LNCaP clone FGC (cell line): ENCODE measurements at regions not wholly inside any gene's neighbourhood (a gene's known extent, or its start where the extent isn't known, plus 50 kb on each side); places are given as distances from the start of the nearest gene placed in this dataset.

Source experiments
- DNase-seq: peaks from one replicate; pipeline ENCODE4 v3.0.0-alpha.2; 2011; ENCODE audit warnings: low read depth
- H3K4me3 ChIP-seq: 2 replicates; pipeline ENCODE4 v1.5.1; 2011; ENCODE audit warnings: mild to moderate bottlenecking, low read depth, low read length, control low read depth
- TF ChIP-seq, protein P1 (sequence below): IDR thresholded peaks from 2 replicates; pipeline ENCODE4 v1.5.1; 2012; ENCODE audit warnings: mild to moderate bottlenecking; ENCODE audit not compliant: control insufficient read depth, insufficient read depth; ENCODE audit errors: extremely low read depth

DNA sequence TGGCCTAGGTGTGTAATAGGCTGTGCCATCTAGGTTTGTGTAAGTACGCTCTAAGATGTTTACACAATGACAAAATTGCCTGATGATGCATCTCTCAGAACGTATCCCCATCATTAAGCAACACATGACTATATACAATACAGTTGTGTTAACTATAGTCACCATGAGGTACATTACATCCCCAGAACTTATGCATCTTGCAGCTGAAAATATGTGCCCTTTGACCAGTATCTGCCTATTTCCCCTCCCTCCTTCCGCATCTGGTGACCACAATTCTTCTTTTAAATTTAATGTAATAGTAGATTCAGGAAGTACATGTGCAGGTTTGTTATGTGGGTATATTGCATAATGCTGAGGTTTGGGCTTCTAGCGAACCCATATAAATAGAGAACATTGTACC lies 239.8 kb upstream of the IL1RAPL1 start:
- TF ChIP-seq, protein P1, sequence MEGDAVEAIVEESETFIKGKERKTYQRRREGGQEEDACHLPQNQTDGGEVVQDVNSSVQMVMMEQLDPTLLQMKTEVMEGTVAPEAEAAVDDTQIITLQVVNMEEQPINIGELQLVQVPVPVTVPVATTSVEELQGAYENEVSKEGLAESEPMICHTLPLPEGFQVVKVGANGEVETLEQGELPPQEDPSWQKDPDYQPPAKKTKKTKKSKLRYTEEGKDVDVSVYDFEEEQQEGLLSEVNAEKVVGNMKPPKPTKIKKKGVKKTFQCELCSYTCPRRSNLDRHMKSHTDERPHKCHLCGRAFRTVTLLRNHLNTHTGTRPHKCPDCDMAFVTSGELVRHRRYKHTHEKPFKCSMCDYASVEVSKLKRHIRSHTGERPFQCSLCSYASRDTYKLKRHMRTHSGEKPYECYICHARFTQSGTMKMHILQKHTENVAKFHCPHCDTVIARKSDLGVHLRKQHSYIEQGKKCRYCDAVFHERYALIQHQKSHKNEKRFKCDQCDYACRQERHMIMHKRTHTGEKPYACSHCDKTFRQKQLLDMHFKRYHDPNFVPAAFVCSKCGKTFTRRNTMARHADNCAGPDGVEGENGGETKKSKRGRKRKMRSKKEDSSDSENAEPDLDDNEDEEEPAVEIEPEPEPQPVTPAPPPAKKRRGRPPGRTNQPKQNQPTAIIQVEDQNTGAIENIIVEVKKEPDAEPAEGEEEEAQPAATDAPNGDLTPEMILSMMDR, result no peak
- no peak overlapping the region for H3K4me3 ChIP-seq
- no peak for DNase-seq

DNA sequence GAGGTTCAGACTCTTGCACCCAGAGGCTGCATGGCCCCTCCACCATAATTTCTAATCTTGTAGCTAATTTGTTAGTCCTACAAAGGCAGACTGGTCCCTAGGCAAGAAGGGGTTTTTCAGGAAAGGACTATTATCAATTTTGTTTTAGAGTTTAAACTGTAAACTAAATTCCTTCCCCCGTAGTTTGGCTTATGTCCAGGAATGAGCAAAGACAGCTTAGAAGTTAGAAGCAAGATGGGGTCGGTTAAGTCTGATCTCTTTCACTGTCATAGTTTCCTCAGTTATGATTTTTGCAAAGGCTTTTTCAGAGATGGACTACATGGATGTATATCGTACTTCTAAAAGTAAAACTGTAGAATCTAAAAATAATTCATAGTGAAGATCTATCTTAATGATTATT lies 258.1 kb upstream of the IL1RAPL1 start:
- TF ChIP-seq, protein P1, result no peak
- DNase-seq, result no peak
- H3K4me3 ChIP-seq, result no peak overlapping the region

DNA sequence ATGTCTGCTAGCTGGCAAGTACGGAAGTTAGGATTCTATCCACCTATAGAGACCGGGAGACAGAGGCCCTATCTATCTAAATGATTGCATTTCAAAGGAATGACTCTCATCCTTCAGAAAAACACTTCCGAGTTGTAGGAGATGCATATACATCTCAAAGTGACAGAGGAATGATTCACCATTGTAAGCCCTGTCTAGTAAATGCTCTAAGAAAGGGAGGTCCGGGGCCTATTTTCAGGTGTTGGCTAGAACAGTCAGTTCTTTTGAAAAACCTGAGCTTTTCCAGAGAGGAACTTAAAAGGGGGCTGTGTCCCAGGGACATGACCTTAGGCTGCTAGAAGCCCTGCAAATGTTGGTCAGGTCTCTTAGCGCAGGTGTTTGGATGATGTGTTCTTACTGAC lies 262.9 kb upstream of the IL1RAPL1 start:
- no peak overlapping the region for H3K4me3 ChIP-seq
- DNase-seq, result no peak
- TF ChIP-seq, protein P1, result no peak

DNA sequence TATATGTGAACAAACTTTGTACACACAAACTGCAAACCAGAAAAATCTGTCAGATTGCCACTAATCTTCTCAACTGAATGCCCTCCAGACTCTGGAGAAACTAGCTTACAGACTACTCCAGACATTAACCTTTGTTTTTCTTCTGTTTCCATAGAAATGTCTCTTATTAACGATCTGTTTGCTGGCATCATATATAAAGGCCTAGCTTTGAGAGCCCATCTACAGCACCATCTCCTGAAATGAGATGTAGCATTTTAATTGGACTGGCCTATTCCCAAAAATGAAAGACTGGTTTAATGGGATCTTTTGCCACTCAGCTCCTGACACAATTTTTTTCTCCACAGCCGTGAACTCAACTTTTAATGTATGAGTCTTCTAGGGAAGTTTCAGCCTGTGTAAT lies 266.0 kb upstream of the IL1RAPL1 start:
- DNase-seq, result no peak
- H3K4me3 ChIP-seq, result no peak overlapping the region
- TF ChIP-seq, protein P1, result no peak

DNA sequence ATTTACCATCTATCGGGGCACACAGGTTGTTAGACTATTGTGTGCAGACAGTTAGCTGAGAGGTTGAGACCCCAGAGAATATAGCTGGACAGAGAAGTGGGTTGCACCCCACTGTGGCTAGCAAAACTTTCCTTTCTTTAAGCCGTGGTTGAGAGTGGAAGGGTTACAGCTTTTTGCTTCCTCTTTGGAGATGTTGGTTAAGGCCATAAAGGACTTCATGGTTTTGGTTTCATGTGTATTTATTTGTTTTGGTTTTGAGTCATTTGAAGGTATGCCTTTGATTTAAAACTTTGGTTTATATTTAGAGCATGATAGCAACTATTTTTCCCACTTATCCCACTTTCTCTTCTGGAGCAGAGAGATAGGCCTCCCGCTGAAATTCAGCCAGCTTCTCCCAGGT lies 274.3 kb upstream of the IL1RAPL1 start:
- TF ChIP-seq, protein P1, result no peak
- no peak for DNase-seq
- no peak overlapping the region for H3K4me3 ChIP-seq

DNA sequence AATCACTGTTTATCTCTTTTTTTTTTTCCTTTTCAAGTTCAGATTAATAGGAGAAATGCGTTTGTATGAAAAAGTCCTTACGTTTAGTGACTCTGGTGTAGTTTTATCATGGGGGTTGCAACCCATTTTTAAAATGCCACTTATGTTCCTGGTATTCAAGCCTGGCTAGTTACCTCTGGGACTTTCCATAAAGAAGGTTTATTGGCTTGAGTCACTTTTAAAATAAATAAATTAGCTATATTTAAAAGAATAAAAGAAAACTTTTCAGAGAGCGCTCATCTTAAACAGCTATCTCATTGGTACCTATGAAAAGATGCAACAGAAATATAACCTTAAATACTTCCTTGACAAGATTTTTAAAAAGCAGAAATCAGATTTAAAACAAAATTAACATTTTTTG lies 275.0 kb upstream of the IL1RAPL1 start:
- DNase-seq, result no peak
- no peak overlapping the region for H3K4me3 ChIP-seq
- TF ChIP-seq, protein P1, result no peak

DNA sequence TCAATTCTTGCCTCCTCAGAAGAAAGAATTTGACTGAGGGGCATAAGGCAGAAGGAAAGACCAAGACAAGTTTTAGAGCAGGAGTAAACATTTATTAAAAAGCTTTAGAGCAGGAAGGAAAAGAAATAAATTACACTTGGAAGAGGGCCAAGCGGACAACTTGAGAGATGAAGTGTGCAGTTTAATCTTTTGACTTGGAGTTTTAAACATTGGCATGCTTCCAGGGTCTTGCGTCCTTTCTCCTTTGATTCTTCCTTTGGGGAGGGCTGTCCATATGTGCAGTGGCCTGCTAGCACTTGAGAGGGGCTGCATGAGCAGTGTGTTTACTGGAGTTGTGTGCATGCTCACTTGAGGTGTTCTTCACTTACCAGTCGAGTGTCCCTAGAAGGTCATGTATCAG lies 275.8 kb upstream of the IL1RAPL1 start:
- H3K4me3 ChIP-seq, result no peak overlapping the region
- no peak for DNase-seq
- TF ChIP-seq, protein P1, result no peak
